GM18505 (cell line): ENCODE measurements at regions not wholly inside any gene's neighbourhood (a gene's known extent, or its start where the extent isn't known, plus 50 kb on each side); places are given as distances from the start of the nearest gene placed in this dataset.
A peak's percentile ranks its signal among the peaks of the same experiment; 100 is the strongest.

Source experiments
- ATAC-seq: cut with Tn5 transposase; IDR thresholded peaks from one replicate; pipeline ENCODE4 v1.9.1; 2021; ENCODE audit not compliant: unreplicated experiment
- POLR2A ChIP-seq: IDR thresholded peaks from 4 replicates; pipeline ENCODE4 v1.6.1; 2011; ENCODE audit warnings: borderline replicate concordance; ENCODE audit not compliant: insufficient read depth, insufficient read length; ENCODE audit errors: extremely low read depth

DNA sequence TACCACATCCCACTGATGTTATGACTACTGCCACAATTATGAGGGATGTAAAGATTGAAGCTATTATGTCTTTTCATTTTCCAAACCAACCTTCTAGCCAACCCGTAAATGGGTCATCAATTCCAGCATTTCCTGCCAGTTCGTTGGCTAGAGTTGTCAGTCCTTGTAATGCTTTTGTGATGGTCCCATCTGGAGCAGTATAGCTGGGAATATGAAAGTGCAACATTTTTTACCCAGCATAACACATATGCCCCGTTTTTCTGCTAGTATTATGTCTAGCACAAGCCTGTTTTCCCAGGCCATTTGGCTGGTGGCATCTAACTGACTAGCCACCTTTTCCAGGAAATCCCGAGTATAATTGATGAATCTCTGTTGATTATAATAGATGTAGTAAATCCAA lies 1501.6 kb upstream of the SLC39A10 start:
- ATAC-seq = no peak
- no peak for TF ChIP-seq POLR2A

DNA sequence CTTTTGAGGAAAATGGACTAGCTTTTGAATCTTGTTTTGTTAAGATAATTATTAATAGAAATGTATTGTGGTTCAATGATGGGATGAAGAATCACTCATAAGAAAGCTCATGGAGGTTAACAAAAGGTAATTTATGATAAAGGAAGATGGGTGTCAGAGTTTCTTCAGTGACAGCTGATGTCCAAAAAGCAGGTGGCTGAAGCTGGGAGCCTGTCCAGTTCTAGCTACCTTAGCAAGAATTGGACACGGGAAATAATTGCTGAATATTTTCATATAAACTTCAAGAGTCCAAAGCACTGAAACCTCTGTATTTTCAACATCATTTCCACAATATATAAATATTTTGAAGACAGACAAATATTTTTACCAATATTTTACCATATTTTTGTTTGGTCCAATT lies 1505.8 kb upstream of the SLC39A10 start:
- TF ChIP-seq POLR2A = no peak
- no peak for ATAC-seq

DNA sequence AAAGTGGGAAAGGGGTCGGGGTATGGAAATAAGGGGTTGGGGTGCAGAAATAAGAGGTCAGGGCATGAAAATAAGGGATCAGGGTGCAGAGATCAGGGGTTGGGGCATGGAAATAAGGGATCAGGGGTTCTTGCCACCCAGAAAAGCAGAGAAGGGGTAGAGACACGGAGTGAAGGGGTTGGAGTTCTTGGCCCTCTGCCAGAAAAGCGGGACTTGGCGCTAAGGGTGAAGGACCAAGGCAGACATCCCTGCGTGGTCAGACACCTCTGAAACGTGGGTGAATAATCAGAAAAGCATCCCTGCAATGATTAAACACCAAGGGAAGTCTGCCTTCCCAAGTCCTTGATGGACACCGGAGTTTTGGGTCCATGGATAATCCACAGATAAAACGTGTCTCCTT lies 1521.6 kb upstream of the SLC39A10 start:
- no peak for ATAC-seq
- TF ChIP-seq POLR2A = no peak

DNA sequence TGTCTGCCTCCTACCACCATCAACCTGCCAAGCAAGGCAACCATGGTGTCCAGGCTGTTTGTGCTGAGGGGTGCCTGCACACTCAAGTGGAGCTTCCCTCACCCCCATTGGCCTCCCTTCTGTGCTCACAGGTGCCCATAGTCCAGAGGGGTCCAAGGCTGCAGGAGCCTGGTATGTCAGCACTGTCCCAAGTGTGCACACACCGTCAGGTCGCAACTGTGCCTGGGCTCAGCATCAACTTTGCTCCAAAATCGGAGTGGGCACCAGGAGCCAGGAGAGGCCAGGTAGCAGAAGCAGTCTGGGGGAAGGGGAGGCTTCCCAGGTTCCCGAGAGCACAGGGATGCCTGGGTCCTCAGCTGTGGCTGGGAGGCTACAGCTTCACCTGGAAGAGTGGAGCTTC lies 1528.2 kb upstream of the SLC39A10 start:
- no peak for TF ChIP-seq POLR2A
- no peak for ATAC-seq

DNA sequence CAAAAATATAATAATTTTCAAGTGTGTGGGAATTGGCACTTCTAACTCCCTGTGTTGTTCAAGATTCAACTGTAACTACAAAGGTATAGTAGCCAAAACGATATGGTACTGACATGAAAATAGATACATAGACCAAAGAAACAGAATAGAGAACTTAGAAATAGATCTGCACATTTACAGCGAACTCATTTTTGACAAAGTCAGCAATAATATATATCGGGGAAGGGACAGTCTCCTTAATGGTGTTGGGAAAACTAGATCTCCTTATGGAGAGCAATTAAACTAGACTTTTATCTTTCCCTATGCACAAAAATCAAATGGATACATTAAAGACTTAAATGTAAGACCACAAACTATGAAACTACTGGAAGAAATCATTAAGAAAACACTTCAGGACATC lies 1530.6 kb upstream of the SLC39A10 start:
- no peak for ATAC-seq
- no peak for TF ChIP-seq POLR2A

DNA sequence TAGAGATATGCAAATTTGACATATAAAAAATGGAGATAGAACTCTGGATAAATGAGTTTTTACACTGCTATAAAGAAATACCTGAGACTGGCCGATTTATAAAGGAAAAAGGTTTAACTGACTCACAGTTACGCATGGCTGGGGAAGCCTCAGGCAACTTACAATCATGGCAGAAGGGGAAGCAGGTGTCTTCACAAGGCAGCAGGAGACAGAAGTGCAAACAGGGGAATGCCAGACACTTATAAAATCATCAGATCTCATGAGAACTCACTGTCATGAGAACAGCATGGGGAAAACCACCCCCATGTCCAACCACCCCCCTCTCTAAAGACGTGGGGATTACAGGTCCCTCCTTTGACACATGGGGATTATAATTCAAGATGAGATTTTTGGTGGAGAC lies 1540.2 kb upstream of the SLC39A10 start:
- no peak for ATAC-seq
- no peak for TF ChIP-seq POLR2A

DNA sequence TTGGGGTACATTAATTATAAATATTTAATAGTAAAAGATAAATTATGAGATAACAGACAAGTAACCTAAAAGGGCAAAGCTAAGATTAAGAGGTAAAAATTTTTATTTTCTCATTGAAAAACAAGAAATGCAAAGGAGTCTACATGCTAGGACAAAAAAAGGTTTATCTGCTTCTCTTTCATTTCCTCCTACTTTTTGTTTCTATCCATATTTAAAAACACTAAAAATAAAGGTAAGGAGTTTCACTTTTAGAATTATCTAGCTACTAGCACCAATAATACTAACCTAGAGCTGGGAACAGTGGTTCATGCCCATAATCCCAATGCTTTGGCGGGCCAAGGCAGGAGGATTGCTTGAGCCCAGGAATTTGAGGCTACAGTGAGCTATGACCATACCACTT lies 1551.7 kb upstream of the SLC39A10 start:
- peak; percentile 32 for ATAC-seq
- no peak for TF ChIP-seq POLR2A

DNA sequence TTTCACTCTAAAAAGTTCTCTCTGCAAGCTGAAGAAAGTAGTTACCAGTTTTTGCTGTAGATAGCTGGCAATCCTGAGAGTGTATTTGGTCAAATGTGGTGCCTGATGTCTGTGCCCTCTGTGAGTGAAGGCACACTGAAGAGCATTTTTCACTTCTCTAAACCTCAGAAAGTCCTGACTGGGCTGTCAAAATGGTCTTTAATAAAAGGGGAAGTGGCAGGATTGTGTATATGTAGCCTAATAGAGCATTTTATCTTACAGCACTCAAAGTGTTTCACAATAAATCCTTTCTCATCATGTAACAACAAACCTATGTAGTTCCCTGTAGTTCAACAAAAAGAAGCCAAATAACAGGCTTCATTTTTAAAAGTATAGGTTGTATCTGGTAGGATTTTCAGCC lies 1552.3 kb upstream of the SLC39A10 start:
- peak; percentile 98 for ATAC-seq
- TF ChIP-seq POLR2A = no peak

DNA sequence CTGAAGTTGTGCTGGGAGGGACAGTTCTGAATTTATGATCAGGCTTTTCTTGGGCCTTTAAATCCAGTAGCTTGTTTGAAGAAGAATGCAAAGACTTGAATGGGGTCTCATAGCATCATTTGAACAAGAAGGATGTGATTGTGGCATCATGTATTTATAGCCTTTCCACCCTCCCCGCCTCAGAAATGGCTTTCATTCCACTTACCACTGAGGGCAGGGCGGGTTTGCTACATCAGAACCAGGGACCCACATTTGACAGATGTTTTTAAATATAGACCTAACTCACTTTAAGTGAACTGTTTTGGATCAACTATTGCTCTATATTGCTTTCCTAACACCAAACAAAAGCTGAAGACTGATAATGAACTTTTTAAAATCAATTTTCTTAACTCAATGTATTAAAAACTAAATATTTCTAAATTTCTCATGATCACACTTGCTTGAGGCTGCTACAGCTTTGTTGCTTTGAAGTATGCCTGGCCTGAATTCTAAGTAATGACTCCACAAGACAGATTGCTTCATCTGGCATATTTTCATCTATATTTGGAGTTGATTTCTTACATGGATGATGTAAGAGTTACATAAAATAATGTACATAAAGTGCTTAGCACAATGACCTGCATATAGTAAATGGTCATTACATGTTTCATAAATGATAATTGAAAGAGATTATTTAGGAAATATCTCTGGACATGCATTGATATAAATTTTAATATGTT lies 1552.9 kb upstream of the SLC39A10 start:
- no peak for TF ChIP-seq POLR2A
- ATAC-seq = peak; percentile 21

DNA sequence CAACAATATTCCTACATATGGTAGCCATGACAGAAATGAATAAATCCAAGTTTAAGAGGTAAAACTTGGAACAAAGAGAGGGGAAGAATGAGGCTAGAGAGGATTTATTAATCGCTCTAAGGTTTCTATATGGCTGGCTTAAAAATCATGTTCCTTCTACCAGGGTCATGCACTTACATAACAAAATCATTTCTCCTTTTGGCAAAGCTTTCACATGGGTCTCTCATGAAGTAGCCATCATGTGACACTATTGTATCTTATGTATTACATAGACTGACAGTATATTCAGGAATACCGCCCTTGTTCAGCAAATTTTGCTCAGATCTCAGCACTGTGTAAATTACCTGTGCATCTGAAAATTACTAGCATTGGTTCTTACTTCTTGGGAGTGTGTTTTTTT lies 1554.5 kb upstream of the SLC39A10 start:
- no peak for ATAC-seq
- TF ChIP-seq POLR2A = no peak

DNA sequence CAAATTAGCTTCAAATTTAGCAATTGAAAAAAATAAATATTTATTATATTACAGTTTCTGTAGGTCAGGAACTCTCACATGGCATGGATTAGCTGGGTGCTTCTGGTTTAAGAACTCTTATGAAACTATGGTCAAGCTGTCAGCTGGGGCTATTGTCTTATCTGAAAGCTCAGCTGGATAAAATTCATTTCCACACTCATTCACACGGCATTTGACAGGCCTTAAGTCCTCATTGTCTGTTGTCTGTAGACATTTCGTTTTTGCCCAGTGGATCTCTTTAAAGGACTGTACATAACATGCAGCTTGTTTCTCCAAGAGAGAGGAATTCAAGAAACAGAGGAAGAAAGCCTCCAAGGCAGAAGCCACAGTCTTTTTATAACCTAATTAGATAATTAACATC lies 1556.8 kb upstream of the SLC39A10 start:
- no peak for TF ChIP-seq POLR2A
- ATAC-seq = no peak

DNA sequence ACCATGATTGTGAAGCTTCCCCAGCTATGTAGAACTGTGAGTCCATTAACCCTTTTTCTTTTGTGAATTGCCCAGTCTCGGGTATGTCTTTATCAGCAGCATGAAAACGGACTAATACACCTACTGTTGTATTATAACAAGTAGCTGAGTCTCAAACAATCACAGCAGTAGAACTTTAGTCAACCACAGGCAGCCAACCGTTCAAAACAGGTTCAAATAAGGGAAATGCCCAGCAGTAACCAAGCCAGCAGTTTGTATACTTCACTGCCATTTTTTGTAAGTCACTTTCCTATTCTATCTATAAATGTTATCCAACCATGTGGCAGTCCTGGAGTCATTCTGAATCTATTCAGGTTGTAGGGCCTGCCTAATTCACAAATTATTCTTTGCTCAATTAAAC lies 1560.6 kb upstream of the SLC39A10 start:
- TF ChIP-seq POLR2A = no peak
- no peak for ATAC-seq

DNA sequence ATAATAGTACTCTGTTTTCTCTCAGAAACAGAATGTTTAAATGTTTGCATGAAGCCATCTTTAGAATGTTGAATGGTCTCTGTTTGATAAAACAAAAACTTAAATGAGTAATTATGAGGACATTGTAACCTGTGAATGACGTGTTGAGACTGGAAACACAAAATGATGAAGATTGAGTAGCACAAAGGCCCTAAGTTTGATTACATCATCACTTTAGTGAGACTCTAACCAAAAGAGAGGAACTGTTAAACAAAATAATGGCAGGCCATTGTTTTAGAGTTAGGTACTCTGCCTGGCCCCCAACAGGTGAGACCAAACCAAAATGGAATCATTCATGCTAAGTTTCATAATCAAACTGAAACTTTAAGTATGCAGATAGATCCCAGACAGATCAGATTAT lies 1561.7 kb upstream of the SLC39A10 start:
- TF ChIP-seq POLR2A = no peak
- ATAC-seq = no peak

DNA sequence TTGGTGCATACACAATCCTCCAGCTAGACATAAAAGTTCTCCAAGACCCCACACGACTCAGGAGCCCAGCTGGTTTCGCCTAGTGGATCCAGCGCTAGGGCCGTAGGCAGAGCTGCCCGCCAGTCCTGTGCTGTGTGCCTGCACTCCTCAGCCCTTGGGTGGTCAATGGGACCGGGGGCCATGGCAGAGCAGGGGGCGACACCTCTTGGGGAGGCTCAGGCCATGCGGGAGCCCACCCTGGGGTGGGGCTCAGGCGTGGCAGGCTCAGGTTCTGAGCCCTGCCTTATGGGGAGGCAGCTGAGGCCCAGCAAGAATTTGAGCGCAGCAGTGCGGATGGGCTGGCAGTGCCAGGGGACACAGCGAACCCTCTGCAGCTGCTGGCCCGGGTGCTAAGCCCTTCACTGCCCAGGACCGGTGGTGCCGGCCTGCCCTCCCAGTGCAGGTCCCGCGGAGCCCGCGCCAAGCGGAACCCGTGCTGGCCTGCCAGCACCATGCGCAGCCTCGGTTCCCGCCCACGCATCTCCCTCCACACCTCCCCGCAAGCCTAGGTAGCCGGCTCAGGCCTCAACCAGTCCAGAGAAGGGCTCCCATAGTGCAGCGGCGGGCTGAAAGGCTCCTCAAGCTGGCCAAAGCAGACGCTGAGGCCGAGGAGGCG lies 1566.6 kb upstream of the SLC39A10 start:
- TF ChIP-seq POLR2A = no peak
- no peak for ATAC-seq
